ENCODE measurements at regions not wholly inside any gene's neighbourhood (a gene's known extent, or its start where the extent isn't known, plus 50 kb on each side); places are given as distances from the start of the nearest gene placed in this dataset.

- H3K4me3 ChIP-seq (ENCODE audit: low read depth, low read length) = no peak overlapping the region
- DNase-seq (ENCODE audit: low read depth) = no peak
- H3K27me3 ChIP-seq (ENCODE audit: control insufficient read depth, insufficient read depth, low read length) = no peaks in the 10 kb centered on the region
- H3K36me3 ChIP-seq (ENCODE audit: control insufficient read depth, insufficient read depth, low read length) = no peaks in the 10 kb centered on the region
- TF ChIP-seq CTCF (IDR thresholded peaks at IDR 0.05; ENCODE audit: insufficient read depth, low read length, poor library complexity, severe bottlenecking) = no peak
Observed at GRCh38 chr6:54037277-54037779, 73.9 kb upstream of the MLIP start.

GRCh38 chr6:54040545-54040944, 70.7 kb upstream of the MLIP start:
- Histone ChIP-seq H3K4me3 (ENCODE audit: low read depth, low read length) (no peak overlapping the region), H3K27me3 (ENCODE audit: control insufficient read depth, insufficient read depth, low read length) (no peaks in the 10 kb centered on the region), H3K36me3 (ENCODE audit: control insufficient read depth, insufficient read depth, low read length) (no peaks in the 10 kb centered on the region)
- TF ChIP-seq CTCF (IDR thresholded peaks at IDR 0.05; ENCODE audit: insufficient read depth, low read length, poor library complexity, severe bottlenecking) = no peak
- no peak for DNase-seq (ENCODE audit: low read depth)

- no peaks in the 10 kb centered on the region for H3K27me3 ChIP-seq (ENCODE audit: control insufficient read depth, insufficient read depth, low read length)
- H3K4me3 ChIP-seq (ENCODE audit: low read depth, low read length) = no peak overlapping the region
- no peak for TF ChIP-seq CTCF (IDR thresholded peaks at IDR 0.05; ENCODE audit: insufficient read depth, low read length, poor library complexity, severe bottlenecking)
- no peak for DNase-seq (ENCODE audit: low read depth)
- no peaks in the 10 kb centered on the region for H3K36me3 ChIP-seq (ENCODE audit: control insufficient read depth, insufficient read depth, low read length)
Observed at GRCh38 chr6:54041239-54041638, 70.0 kb upstream of the MLIP start.

GRCh38 chr6:54043360-54043759, 67.9 kb upstream of the MLIP start:
- no peaks in the 10 kb centered on the region for H3K36me3 ChIP-seq (ENCODE audit: control insufficient read depth, insufficient read depth, low read length)

GRCh38 chr6:54044059-54044458, 67.2 kb upstream of the MLIP start:
- Histone ChIP-seq H3K4me3 (ENCODE audit: low read depth, low read length) (no peak overlapping the region), H3K27me3 (ENCODE audit: control insufficient read depth, insufficient read depth, low read length) (no peaks in the 10 kb centered on the region), H3K36me3 (ENCODE audit: control insufficient read depth, insufficient read depth, low read length) (no peaks in the 10 kb centered on the region)
- no peak for TF ChIP-seq CTCF (IDR thresholded peaks at IDR 0.05; ENCODE audit: insufficient read depth, low read length, poor library complexity, severe bottlenecking)
- no peak for DNase-seq (ENCODE audit: low read depth)

More at GRCh38 chr6:54043360-54043759, 67.9 kb upstream of the MLIP start:
- Histone ChIP-seq H3K27me3 (ENCODE audit: control insufficient read depth, insufficient read depth, low read length) (no peaks in the 10 kb centered on the region), H3K4me3 (ENCODE audit: low read depth, low read length) (no peak overlapping the region)
- no peak for DNase-seq (ENCODE audit: low read depth)
- no peak for TF ChIP-seq CTCF (IDR thresholded peaks at IDR 0.05; ENCODE audit: insufficient read depth, low read length, poor library complexity, severe bottlenecking)

- H3K36me3 ChIP-seq (ENCODE audit: control insufficient read depth, insufficient read depth, low read length) = no peaks in the 10 kb centered on the region
Observed at GRCh38 chr6:54048782-54049181, 62.5 kb upstream of the MLIP start.

More at GRCh38 chr6:54048782-54049181, 62.5 kb upstream of the MLIP start:
- no peak for TF ChIP-seq CTCF (IDR thresholded peaks at IDR 0.05; ENCODE audit: insufficient read depth, low read length, poor library complexity, severe bottlenecking)
- DNase-seq (ENCODE audit: low read depth) = no peak
- Histone ChIP-seq H3K4me3 (ENCODE audit: low read depth, low read length) (no peak overlapping the region), H3K27me3 (ENCODE audit: control insufficient read depth, insufficient read depth, low read length) (no peaks in the 10 kb centered on the region)
